C4-2B (cell line): ENCODE measurements at regions not wholly inside any gene's neighbourhood (a gene's known extent, or its start where the extent isn't known, plus 50 kb on each side); places are given as distances from the start of the nearest gene placed in this dataset.

Experiments
- ZFX ChIP-seq: fragments of 450-650 bp; IDR thresholded peaks from 2 replicates; pipeline ENCODE4 v1.6.1; 2017
- TF ChIP-seq, protein P1 (sequence below): fragments of 450-650 bp; conservative IDR thresholded peaks from 2 replicates; pipeline ENCODE4 v1.5.1; 2017; ENCODE audit warnings: mild to moderate bottlenecking

DNA sequence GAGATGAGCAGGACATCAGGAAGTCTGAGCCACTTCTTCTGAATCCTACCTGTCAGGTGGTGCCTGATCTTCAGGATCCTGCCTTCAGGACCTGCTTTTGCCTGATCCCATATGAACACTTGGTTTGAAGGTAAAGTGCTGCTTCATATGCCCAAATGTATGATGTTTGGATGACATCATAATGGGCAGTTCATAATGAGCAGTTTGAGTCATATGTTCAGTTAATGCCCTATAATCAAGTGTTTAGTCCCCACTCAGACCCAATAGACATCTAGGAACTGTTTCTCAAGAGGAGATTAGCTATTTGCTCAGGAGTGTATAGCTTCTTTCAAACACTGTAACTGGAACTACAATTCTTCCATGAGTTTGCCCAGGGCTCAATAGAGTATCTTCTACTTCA, 58.8 kb downstream of the POLR1D start:
- TF ChIP-seq, protein P1, sequence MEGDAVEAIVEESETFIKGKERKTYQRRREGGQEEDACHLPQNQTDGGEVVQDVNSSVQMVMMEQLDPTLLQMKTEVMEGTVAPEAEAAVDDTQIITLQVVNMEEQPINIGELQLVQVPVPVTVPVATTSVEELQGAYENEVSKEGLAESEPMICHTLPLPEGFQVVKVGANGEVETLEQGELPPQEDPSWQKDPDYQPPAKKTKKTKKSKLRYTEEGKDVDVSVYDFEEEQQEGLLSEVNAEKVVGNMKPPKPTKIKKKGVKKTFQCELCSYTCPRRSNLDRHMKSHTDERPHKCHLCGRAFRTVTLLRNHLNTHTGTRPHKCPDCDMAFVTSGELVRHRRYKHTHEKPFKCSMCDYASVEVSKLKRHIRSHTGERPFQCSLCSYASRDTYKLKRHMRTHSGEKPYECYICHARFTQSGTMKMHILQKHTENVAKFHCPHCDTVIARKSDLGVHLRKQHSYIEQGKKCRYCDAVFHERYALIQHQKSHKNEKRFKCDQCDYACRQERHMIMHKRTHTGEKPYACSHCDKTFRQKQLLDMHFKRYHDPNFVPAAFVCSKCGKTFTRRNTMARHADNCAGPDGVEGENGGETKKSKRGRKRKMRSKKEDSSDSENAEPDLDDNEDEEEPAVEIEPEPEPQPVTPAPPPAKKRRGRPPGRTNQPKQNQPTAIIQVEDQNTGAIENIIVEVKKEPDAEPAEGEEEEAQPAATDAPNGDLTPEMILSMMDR, result no peak
- no peak for TF ChIP-seq ZFX
